Mesenchymal stem cell (in vitro differentiated cells and primary cell): ENCODE measurements at regions not wholly inside any gene's neighbourhood (a gene's known extent, or its start where the extent isn't known, plus 50 kb on each side); places are given as distances from the start of the nearest gene placed in this dataset.

ENCODE experiments used
- DNase-seq: peaks from one replicate; pipeline ENCODE4 v3.0.0-alpha.2; 2013
- H2AFZ ChIP-seq: one replicate; pipeline ENCODE4 v1.6.1; 2013; ENCODE audit warnings: low read depth, mild to moderate bottlenecking, control low read depth, inconsistent platforms, low read length, moderate library complexity
- H2AK5ac ChIP-seq: 2 replicates; pipeline ENCODE4 v1.6.1; 2013; ENCODE audit warnings: low read length, moderate library complexity, mild to moderate bottlenecking, inconsistent platforms; ENCODE audit not compliant: severe bottlenecking
- H2BK120ac ChIP-seq: one replicate; pipeline ENCODE4 v1.6.1; 2013; ENCODE audit warnings: low read depth, mild to moderate bottlenecking, inconsistent platforms, low read length, moderate library complexity
- H2BK12ac ChIP-seq, 2 experiments: one replicate each; pipeline ENCODE4 v1.6.1; 2013; ENCODE audit warnings: inconsistent platforms in 2 of 2, low read length in 2 of 2, mild to moderate bottlenecking in 2 of 2, moderate library complexity in 2 of 2, control low read depth in 1 of 2
- H2BK15ac ChIP-seq: one replicate; pipeline ENCODE4 v1.6.1; 2013; ENCODE audit warnings: mild to moderate bottlenecking, low read depth, inconsistent platforms; ENCODE audit not compliant: poor library complexity, severe bottlenecking
- H2BK5ac ChIP-seq: 2 replicates; pipeline ENCODE4 v1.6.1; 2013; ENCODE audit warnings: low read depth, mild to moderate bottlenecking, low read length, control low read depth, inconsistent platforms; ENCODE audit not compliant: poor library complexity, severe bottlenecking
- H3K14ac ChIP-seq, 2 experiments: one replicate each; pipeline ENCODE4 v1.6.1; 2013; ENCODE audit warnings: inconsistent platforms in 2 of 2, low read length in 2 of 2, control low read depth in 1 of 2, mild to moderate bottlenecking in 1 of 2, moderate library complexity in 1 of 2
- H3K18ac ChIP-seq, 2 experiments: one replicate each; pipeline ENCODE4 v1.6.1; 2013; ENCODE audit warnings: inconsistent platforms in 2 of 2, low read length in 2 of 2, control low read depth in 1 of 2, low read depth in 1 of 2, mild to moderate bottlenecking in 1 of 2
- H3K23ac ChIP-seq, 2 experiments: one replicate each; pipeline ENCODE4 v1.6.1; 2013; ENCODE audit warnings: inconsistent platforms in 2 of 2, low read length in 2 of 2, mild to moderate bottlenecking in 2 of 2, moderate library complexity in 2 of 2, control low read depth in 1 of 2
- H3K27ac ChIP-seq: 2 replicates; pipeline ENCODE4 v1.5.1; 2013; ENCODE audit warnings: mild to moderate bottlenecking, moderate library complexity, low read length, control low read depth, inconsistent platforms; ENCODE audit not compliant: poor library complexity, severe bottlenecking
- H3K27me3 ChIP-seq, 2 experiments: 2 replicates each; pipeline versions ENCODE4 v1.6.1 to v1.7.0; 2013; ENCODE audit warnings: low read length in 2 of 2, mild to moderate bottlenecking in 2 of 2, moderate library complexity in 2 of 2, control low read depth in 1 of 2, inconsistent platforms in 1 of 2; ENCODE audit not compliant: control insufficient read depth in 1 of 2, insufficient read depth in 1 of 2
- H3K36me3 ChIP-seq, 2 experiments: 2 replicates each; pipeline versions ENCODE4 v1.6.1 to v1.7.0; 2013; ENCODE audit warnings: low read length in 2 of 2, control low read depth in 1 of 2, inconsistent platforms in 1 of 2, low read depth in 1 of 2, mild to moderate bottlenecking in 1 of 2; ENCODE audit not compliant: insufficient read depth in 2 of 2, control insufficient read depth in 1 of 2
- H3K4ac ChIP-seq, 2 experiments: one replicate each; pipeline ENCODE4 v1.6.1; 2013; ENCODE audit warnings: inconsistent platforms in 2 of 2, low read length in 2 of 2, mild to moderate bottlenecking in 2 of 2, moderate library complexity in 2 of 2, control low read depth in 1 of 2, low read depth in 1 of 2
- H3K4me1 ChIP-seq: 2 replicates; pipeline ENCODE4 v1.6.1; 2013; ENCODE audit warnings: low read depth, low read length, control low read depth; ENCODE audit not compliant: control insufficient read depth, insufficient read depth
- H3K4me2 ChIP-seq: 2 replicates; pipeline ENCODE4 v1.6.1; 2013; ENCODE audit warnings: low read length, mild to moderate bottlenecking, inconsistent platforms; ENCODE audit not compliant: poor library complexity, severe bottlenecking
- H3K4me3 ChIP-seq, 2 experiments: 2 replicates each; pipeline versions ENCODE4 v1.5.1 to v1.7.0; 2013; ENCODE audit warnings: low read length in 2 of 2, mild to moderate bottlenecking in 2 of 2, control low read depth in 1 of 2, low read depth in 1 of 2; ENCODE audit not compliant: insufficient read depth in 1 of 2
- H3K79me1 ChIP-seq: replicated peaks from 2 replicates; pipeline ENCODE4 v1.6.1; 2013; ENCODE audit warnings: mild to moderate bottlenecking, control low read depth, low read length, inconsistent platforms; ENCODE audit not compliant: poor library complexity, severe bottlenecking
- H3K9ac ChIP-seq: 2 replicates; pipeline ENCODE4 v1.7.0; 2013; ENCODE audit warnings: mild to moderate bottlenecking, low read length, moderate library complexity
- H3K9me3 ChIP-seq: 2 replicates; pipeline ENCODE4 v1.7.0; 2013; ENCODE audit warnings: mild to moderate bottlenecking, low read length; ENCODE audit not compliant: control insufficient read depth
- H4K8ac ChIP-seq: one replicate; pipeline ENCODE4 v1.6.1; 2013; ENCODE audit warnings: inconsistent platforms, mild to moderate bottlenecking, low read length, moderate library complexity
- H4K91ac ChIP-seq: one replicate; pipeline ENCODE4 v1.6.1; 2013; ENCODE audit warnings: mild to moderate bottlenecking, low read length, inconsistent platforms
- WGBS: methylation state at CpG from one replicate; pipeline ENCODE4 v1.1.7; 2013; ENCODE audit warnings: mixed read lengths; 5-methylcytosine and 5-hydroxymethylcytosine counted together

GRCh38 chr19:32150605-32151004, 194.8 kb upstream of the ZNF507 start:
- H2AFZ ChIP-seq, result no peak overlapping the region
- H3K4me3 ChIP-seq, result no peak overlapping the region
- H3K27ac ChIP-seq, result no peak overlapping the region
- H3K18ac ChIP-seq, result no peak overlapping the region
- no peak overlapping the region for H2BK15ac ChIP-seq
- H3K36me3 ChIP-seq, result no peaks in the 10 kb centered on the region
- DNase-seq, result no peak
- H4K91ac ChIP-seq, result no peak overlapping the region
- no peak overlapping the region for H3K4me2 ChIP-seq
- H3K4me1 ChIP-seq, result no peaks in the 10 kb centered on the region
- no peak overlapping the region for H3K4ac ChIP-seq
- H3K27me3 ChIP-seq, result no peaks in the 10 kb centered on the region
- no peak overlapping the region for H4K8ac ChIP-seq
- no peak overlapping the region for H2BK120ac ChIP-seq
- no peak overlapping the region for H3K23ac ChIP-seq
- H3K9ac ChIP-seq, result no peak overlapping the region
- H2BK5ac ChIP-seq, result no peak overlapping the region
- no peak overlapping the region for H3K14ac ChIP-seq
- no peak overlapping the region for H2BK12ac ChIP-seq
- H3K9me3 ChIP-seq, result peaks cover 21% of the 10 kb centered on the region
- no peaks in the 10 kb centered on the region for H3K79me1 ChIP-seq
- H2AK5ac ChIP-seq, result no peak overlapping the region

GRCh38 chr19:32154418-32154817, 191.0 kb upstream of the ZNF507 start:
- Histone ChIP-seq H3K18ac (no peak overlapping the region), H3K27ac (no peak overlapping the region), H3K9ac (no peak overlapping the region), H2AFZ (no peak overlapping the region), H3K79me1 (no peaks in the 10 kb centered on the region), H2BK15ac (no peak overlapping the region), H3K9me3 (peaks cover 9% of the 10 kb centered on the region), H2AK5ac (no peak overlapping the region), H3K36me3 (no peaks in the 10 kb centered on the region), H3K4me3 (no peak overlapping the region), H4K8ac (no peak overlapping the region), H2BK5ac (no peak overlapping the region), H3K23ac (no peak overlapping the region), H2BK120ac (no peak overlapping the region), H2BK12ac (no peak overlapping the region), H3K4me1 (no peaks in the 10 kb centered on the region), H3K14ac (no peak overlapping the region), H3K27me3 (no peaks in the 10 kb centered on the region), H3K4me2 (no peak overlapping the region), H4K91ac (no peak overlapping the region), H3K4ac (no peak overlapping the region)
- whole genome bisulfite sequencing, result 68% methylated on average over 2 of the region's 4 CpGs
- no peak for DNase-seq

GRCh38 chr19:32164384-32164992, 180.9 kb upstream of the ZNF507 start:
- H3K18ac ChIP-seq, result no peak overlapping the region
- no peak overlapping the region for H2AFZ ChIP-seq
- no peak overlapping the region for H2BK15ac ChIP-seq
- H2BK12ac ChIP-seq, result no peak overlapping the region
- no peak overlapping the region for H4K8ac ChIP-seq
- no peaks in the 10 kb centered on the region for H3K9me3 ChIP-seq
- no peak overlapping the region for H4K91ac ChIP-seq
- H3K4me2 ChIP-seq, result no peak overlapping the region
- H3K79me1 ChIP-seq, result no peaks in the 10 kb centered on the region
- no peak overlapping the region for H2BK5ac ChIP-seq
- no peak overlapping the region for H3K14ac ChIP-seq
- no peak overlapping the region for H3K4me3 ChIP-seq
- no peak overlapping the region for H3K9ac ChIP-seq
- no peak overlapping the region for H2AK5ac ChIP-seq
- no peak for DNase-seq
- no peaks in the 10 kb centered on the region for H3K27me3 ChIP-seq
- WGBS, result 79% methylated on average over 2 of the region's 3 CpGs
- H3K4ac ChIP-seq, result no peak overlapping the region
- no peaks in the 10 kb centered on the region for H3K36me3 ChIP-seq
- H3K4me1 ChIP-seq, result no peaks in the 10 kb centered on the region
- H2BK120ac ChIP-seq, result no peak overlapping the region
- H3K27ac ChIP-seq, result no peak overlapping the region
- no peak overlapping the region for H3K23ac ChIP-seq

GRCh38 chr19:32165141-32165540, 180.3 kb upstream of the ZNF507 start:
- Histone ChIP-seq H2BK12ac (no peak overlapping the region), H2AK5ac (no peak overlapping the region), H3K4me2 (no peak overlapping the region), H3K9ac (no peak overlapping the region), H2BK120ac (no peak overlapping the region), H4K8ac (no peak overlapping the region), H4K91ac (no peak overlapping the region), H3K27me3 (no peaks in the 10 kb centered on the region), H3K4me1 (no peaks in the 10 kb centered on the region), H3K14ac (no peak overlapping the region), H3K36me3 (no peaks in the 10 kb centered on the region), H3K27ac (no peak overlapping the region), H3K9me3 (no peaks in the 10 kb centered on the region), H3K18ac (no peak overlapping the region), H3K23ac (no peak overlapping the region), H2AFZ (no peak overlapping the region), H2BK15ac (no peak overlapping the region), H3K4ac (no peak overlapping the region), H3K4me3 (no peak overlapping the region), H3K79me1 (no peaks in the 10 kb centered on the region), H2BK5ac (no peak overlapping the region)
- WGBS, result 75% methylated on average over 11 of the region's 11 CpGs
- no peak for DNase-seq
